GM13977 (cell line): ENCODE measurements at regions not wholly inside any gene's neighbourhood (a gene's known extent, or its start where the extent isn't known, plus 50 kb on each side); places are given as distances from the start of the nearest gene placed in this dataset.
A peak's percentile ranks its signal among the peaks of the same experiment; 100 is the strongest.

Experiments
- DNase-seq: peaks from one replicate; pipeline ENCODE4 v3.0.0; 2012; ENCODE audit warnings: low spot score
- in situ Hi-C: fragments of 300-500 bp; cut with MboI; formaldehyde crosslinking; loops from one replicate; pipeline ENCODE4 v1.12.0; 2022; ENCODE audit warnings: low sequenced_read_pairs, low pct_unique_long_range_greater_than_20kb, mixed read lengths, inconsistent platforms; ENCODE audit not compliant: unreplicated experiment
- TF ChIP-seq, protein P1 (sequence below): IDR thresholded peaks from 2 replicates; pipeline ENCODE4 v1.5.1; 2012; ENCODE audit warnings: mild to moderate bottlenecking, control low read depth; ENCODE audit not compliant: insufficient read depth; ENCODE audit errors: extremely low read depth, missing control alignments

DNA sequence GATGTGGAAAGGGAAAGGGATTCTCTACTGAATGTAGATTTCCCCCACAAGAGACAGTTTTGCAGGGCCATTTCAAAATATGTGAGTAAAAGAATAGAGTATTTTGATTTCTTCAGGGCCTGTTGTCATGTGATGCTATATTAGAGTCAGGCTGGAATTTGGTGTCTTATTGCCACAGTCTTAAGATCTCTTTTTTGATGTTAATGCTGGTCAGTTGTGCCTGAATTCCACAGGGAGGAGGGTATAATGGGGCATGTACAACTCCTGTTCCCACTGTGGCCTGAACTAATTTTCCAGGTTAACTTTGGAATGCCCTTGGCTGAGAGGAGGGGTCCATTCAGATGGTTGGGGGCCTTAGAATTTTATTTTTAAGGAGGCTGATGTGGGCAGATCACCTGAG, 111.0 kb upstream of the MAX start:
- TF ChIP-seq, protein P1, sequence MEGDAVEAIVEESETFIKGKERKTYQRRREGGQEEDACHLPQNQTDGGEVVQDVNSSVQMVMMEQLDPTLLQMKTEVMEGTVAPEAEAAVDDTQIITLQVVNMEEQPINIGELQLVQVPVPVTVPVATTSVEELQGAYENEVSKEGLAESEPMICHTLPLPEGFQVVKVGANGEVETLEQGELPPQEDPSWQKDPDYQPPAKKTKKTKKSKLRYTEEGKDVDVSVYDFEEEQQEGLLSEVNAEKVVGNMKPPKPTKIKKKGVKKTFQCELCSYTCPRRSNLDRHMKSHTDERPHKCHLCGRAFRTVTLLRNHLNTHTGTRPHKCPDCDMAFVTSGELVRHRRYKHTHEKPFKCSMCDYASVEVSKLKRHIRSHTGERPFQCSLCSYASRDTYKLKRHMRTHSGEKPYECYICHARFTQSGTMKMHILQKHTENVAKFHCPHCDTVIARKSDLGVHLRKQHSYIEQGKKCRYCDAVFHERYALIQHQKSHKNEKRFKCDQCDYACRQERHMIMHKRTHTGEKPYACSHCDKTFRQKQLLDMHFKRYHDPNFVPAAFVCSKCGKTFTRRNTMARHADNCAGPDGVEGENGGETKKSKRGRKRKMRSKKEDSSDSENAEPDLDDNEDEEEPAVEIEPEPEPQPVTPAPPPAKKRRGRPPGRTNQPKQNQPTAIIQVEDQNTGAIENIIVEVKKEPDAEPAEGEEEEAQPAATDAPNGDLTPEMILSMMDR: no peak
- no peak for DNase-seq
- in situ Hi-C loops: no loop called here

DNA sequence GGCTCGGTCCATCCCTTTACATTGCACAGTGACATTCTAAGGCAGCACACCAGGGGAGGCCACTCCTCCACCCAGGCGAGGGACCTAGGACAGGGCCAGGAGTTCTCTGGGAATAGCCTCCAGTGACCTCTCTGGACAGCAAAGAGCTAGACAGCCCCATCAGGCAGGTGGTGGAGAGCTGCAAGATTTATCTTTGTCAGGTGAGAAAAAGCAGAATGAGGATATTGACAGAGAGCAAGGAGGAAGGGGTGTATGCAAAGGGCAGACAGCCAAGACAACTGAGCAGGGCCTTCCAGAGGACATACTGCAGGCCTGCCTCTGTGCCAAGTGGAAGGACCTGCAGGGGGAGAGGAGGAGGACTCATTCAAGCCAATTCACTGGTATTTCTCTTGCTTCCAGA, 112.4 kb upstream of the MAX start:
- TF ChIP-seq, protein P1: no peak
- in situ Hi-C loops: no loop called here
- DNase-seq: no peak

GRCh38 chr14:65219353-65219752, 117.0 kb upstream of the MAX start:
- TF ChIP-seq, protein P1: no peak
- no peak for DNase-seq
- in situ Hi-C loops: no loop called here

DNA sequence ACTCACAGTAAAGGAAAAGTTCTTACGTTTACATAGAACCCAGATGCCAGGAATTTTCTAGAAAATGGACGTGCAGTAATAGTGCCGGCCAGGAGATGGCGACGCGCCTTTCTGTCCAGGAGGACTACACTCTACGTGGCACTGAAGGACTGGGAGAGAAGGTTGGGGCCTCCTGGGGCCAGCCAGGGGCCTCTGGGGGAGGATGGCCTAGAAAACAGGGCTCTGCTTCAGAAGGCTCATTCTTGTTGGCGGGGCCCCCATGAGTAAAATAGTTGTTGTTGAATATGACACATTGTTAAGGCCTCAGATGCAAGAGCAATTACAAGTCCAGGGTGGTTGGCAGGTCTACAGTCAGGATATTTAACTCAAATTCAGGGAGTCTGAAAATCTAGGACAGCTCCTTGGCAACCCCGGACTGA, 120.1 kb upstream of the MAX start:
- DNase-seq: peak; percentile 60
- in situ Hi-C loops: no loop called here
- TF ChIP-seq, protein P1: peak; percentile 88

DNA sequence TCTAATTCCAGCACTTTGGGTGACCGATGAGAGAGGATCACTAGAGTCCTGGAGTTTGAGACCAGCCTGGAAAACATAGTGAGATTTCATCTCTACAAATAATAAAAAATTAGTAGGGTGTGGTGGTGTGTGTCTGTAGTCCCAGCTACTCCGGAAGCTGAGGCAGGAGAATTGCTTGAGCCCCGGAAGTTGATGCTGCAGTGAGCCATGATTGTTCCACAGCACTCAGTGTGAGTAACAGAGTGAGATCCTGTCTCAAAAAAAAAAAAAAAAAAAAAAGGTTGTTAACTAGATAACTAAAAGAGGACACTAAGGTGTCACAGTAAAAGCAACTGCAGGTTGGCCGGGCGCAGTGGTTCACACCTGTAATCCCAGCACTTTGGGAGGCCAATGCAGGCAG, 121.3 kb upstream of the MAX start:
- TF ChIP-seq, protein P1: no peak
- DNase-seq: no peak
- in situ Hi-C loops: no loop called here

DNA sequence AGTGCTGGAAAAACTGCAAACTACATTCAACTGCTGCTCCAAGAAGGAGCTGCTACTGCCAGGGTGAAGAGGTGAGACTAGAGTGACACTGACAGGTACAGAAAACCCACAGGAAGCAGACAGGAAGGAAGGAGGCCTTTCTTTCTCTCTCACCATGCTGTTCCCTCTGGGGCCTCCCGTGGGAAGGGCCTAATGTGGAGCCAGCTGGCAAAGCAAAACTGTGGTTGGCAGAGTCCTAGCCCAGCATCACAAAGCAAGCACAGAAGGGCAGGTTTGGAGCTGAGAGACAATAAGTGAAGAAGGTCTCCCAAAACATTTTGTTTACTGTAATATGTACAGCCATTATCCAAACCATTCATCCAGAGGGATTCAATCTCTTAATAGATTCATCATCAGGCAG, 122.5 kb upstream of the MAX start:
- in situ Hi-C loops: no loop called here
- TF ChIP-seq, protein P1: no peak
- no peak for DNase-seq
